Osteoblast (primary cell): ENCODE measurements at regions not wholly inside any gene's neighbourhood (a gene's known extent, or its start where the extent isn't known, plus 50 kb on each side); places are given as distances from the start of the nearest gene placed in this dataset.

Source experiments
- DNase-seq: peaks from one replicate; pipeline ENCODE4 v3.0.0; 2011; ENCODE audit warnings: low spot score, mixed read lengths; ENCODE audit not compliant: insufficient read length; ENCODE audit errors: missing footprints
- H2AFZ ChIP-seq: 2 replicates; pipeline ENCODE4 v1.6.0; 2011; ENCODE audit warnings: mild to moderate bottlenecking, low read length
- H3K27ac ChIP-seq: 2 replicates; pipeline ENCODE4 v1.5.1; 2011; ENCODE audit warnings: mild to moderate bottlenecking, low read depth, low read length, moderate library complexity
- H3K27me3 ChIP-seq: 2 replicates; pipeline ENCODE4 v1.6.0; 2012; ENCODE audit warnings: mild to moderate bottlenecking, control low read depth, inconsistent platforms, low read length, moderate library complexity; ENCODE audit not compliant: insufficient read depth
- H3K36me3 ChIP-seq: 2 replicates; pipeline ENCODE4 v1.5.1; 2011; ENCODE audit warnings: mild to moderate bottlenecking, low read length, control low read depth, moderate library complexity; ENCODE audit not compliant: insufficient read depth
- H3K4me1 ChIP-seq: 2 replicates; pipeline ENCODE4 v1.5.1; 2011; ENCODE audit warnings: mild to moderate bottlenecking, low read length, control low read depth, moderate library complexity; ENCODE audit not compliant: insufficient read depth
- H3K4me2 ChIP-seq: 2 replicates; pipeline ENCODE4 v1.6.0; 2011; ENCODE audit warnings: mild to moderate bottlenecking, low read length; ENCODE audit not compliant: insufficient read depth
- H3K4me3 ChIP-seq: fragments of 200-600 bp; sonication (generic); 3 replicates; pipeline ENCODE4 v1.5.1; 2012; ENCODE audit warnings: mild to moderate bottlenecking, low read length, inconsistent platforms; ENCODE audit not compliant: insufficient read depth
- H3K79me2 ChIP-seq: 2 replicates; pipeline ENCODE4 v1.6.0; 2012; ENCODE audit warnings: mild to moderate bottlenecking, low read length, control low read depth, inconsistent platforms; ENCODE audit not compliant: insufficient read depth
- H3K9me3 ChIP-seq: 2 replicates; pipeline ENCODE4 v1.5.1; 2011; ENCODE audit warnings: low read depth, low read length, control low read depth
- H4K20me1 ChIP-seq: 2 replicates; pipeline ENCODE4 v1.6.0; 2012; ENCODE audit warnings: mild to moderate bottlenecking, low read length, control low read depth; ENCODE audit not compliant: insufficient read depth
- CTCF ChIP-seq: IDR thresholded peaks from 2 replicates; pipeline ENCODE4 v1.5.1; 2011; ENCODE audit warnings: mild to moderate bottlenecking, low read depth, low read length, moderate library complexity; ENCODE audit errors: extremely low read depth

GRCh38 chr1:215007880-215008279, 74.7 kb upstream of the KCNK2 start:
- Histone ChIP-seq H3K4me1 (peaks cover 21% of the 10 kb centered on the region), H3K79me2 (peaks cover 46% of the 10 kb centered on the region), H3K4me2 (peak overlapping the region; percentile 69), H3K27me3 (no peaks in the 10 kb centered on the region), H3K27ac (no peak overlapping the region), H3K9me3 (no peaks in the 10 kb centered on the region), H3K4me3 (peak overlapping the region; percentile 62), H2AFZ (no peak overlapping the region), H4K20me1 (no peaks in the 10 kb centered on the region), H3K36me3 (no peaks in the 10 kb centered on the region)
- DNase-seq = no peak
- no peak for TF ChIP-seq CTCF

- Histone ChIP-seq H4K20me1 (no peaks in the 10 kb centered on the region), H3K4me2 (no peak overlapping the region), H2AFZ (no peak overlapping the region), H3K4me1 (peaks cover 27% of the 10 kb centered on the region), H3K4me3 (no peak overlapping the region), H3K27ac (peak overlapping the region; percentile 18), H3K27me3 (no peaks in the 10 kb centered on the region), H3K9me3 (no peaks in the 10 kb centered on the region), H3K36me3 (peaks cover 6% of the 10 kb centered on the region), H3K79me2 (peaks cover 28% of the 10 kb centered on the region)
- no peak for TF ChIP-seq CTCF
- DNase-seq = no peak
Measured at GRCh38 chr1:215018555-215018954, 64.0 kb upstream of the KCNK2 start.

GRCh38 chr1:215022204-215022603, 60.3 kb upstream of the KCNK2 start:
- H3K4me1 ChIP-seq = peaks cover 31% of the 10 kb centered on the region
- no peaks in the 10 kb centered on the region for H3K27me3 ChIP-seq
- no peaks in the 10 kb centered on the region for H3K36me3 ChIP-seq
- peak overlapping the region; percentile 78 for H3K27ac ChIP-seq
- H3K9me3 ChIP-seq = no peaks in the 10 kb centered on the region
- peaks cover 33% of the 10 kb centered on the region for H3K79me2 ChIP-seq
- H2AFZ ChIP-seq = peak overlapping the region; percentile 70
- TF ChIP-seq CTCF = no peak
- peak; percentile 27 for DNase-seq
- peak overlapping the region; percentile 66 for H3K4me2 ChIP-seq
- H3K4me3 ChIP-seq = no peak overlapping the region
- no peaks in the 10 kb centered on the region for H4K20me1 ChIP-seq

GRCh38 chr1:215022741-215023141, 59.8 kb upstream of the KCNK2 start:
- Histone ChIP-seq H3K4me3 (no peak overlapping the region), H3K4me2 (peak overlapping the region; percentile 66), H4K20me1 (no peaks in the 10 kb centered on the region), H3K36me3 (no peaks in the 10 kb centered on the region), H3K27ac (peak overlapping the region; percentile 78), H3K4me1 (peaks cover 31% of the 10 kb centered on the region), H3K27me3 (no peaks in the 10 kb centered on the region), H3K9me3 (no peaks in the 10 kb centered on the region), H2AFZ (peak overlapping the region; percentile 70), H3K79me2 (peaks cover 33% of the 10 kb centered on the region)
- peak; percentile 80 for DNase-seq
- TF ChIP-seq CTCF = no peak
